Skeletal muscle tissue (tissue), 3 donors: ENCODE measurements at regions not wholly inside any gene's neighbourhood (a gene's known extent, or its start where the extent isn't known, plus 50 kb on each side); places are given as distances from the start of the nearest gene placed in this dataset.

ENCODE experiments used
- H3K27ac ChIP-seq: one replicate; pipeline ENCODE4 v1.7.0; 2013; ENCODE audit warnings: mild to moderate bottlenecking, low read depth, low read length, inconsistent platforms
- H3K27me3 ChIP-seq, 3 donors: one replicate each; pipeline ENCODE4 v1.7.0; 2013; ENCODE audit warnings: low read length in 3 of 3; ENCODE audit not compliant: control insufficient read depth in 3 of 3, insufficient read depth in 3 of 3
- H3K36me3 ChIP-seq, 3 donors: one replicate each; pipeline ENCODE4 v1.7.0; 2013; ENCODE audit warnings: low read length in 3 of 3; ENCODE audit not compliant: control insufficient read depth in 3 of 3, insufficient read depth in 3 of 3
- H3K4me1 ChIP-seq, 3 donors: one replicate each; pipeline ENCODE4 v1.7.0; 2013; ENCODE audit warnings: low read length in 3 of 3, mild to moderate bottlenecking in 3 of 3; ENCODE audit not compliant: control insufficient read depth in 3 of 3, insufficient read depth in 3 of 3
- H3K4me3 ChIP-seq, 3 donors: one replicate each; pipeline ENCODE4 v1.7.0; 2013; ENCODE audit warnings: low read length in 3 of 3
- H3K9ac ChIP-seq, 3 donors: one replicate each; pipeline ENCODE4 v1.7.0; 2013; ENCODE audit warnings: low read length in 3 of 3, mild to moderate bottlenecking in 3 of 3, moderate library complexity in 2 of 3, low read depth in 1 of 3
- H3K9me3 ChIP-seq, 3 donors: one replicate each; pipeline ENCODE4 v1.7.0; 2013; ENCODE audit warnings: low read length in 3 of 3; ENCODE audit not compliant: control insufficient read depth in 3 of 3
- donor health status: Osteomylitis.

DNA sequence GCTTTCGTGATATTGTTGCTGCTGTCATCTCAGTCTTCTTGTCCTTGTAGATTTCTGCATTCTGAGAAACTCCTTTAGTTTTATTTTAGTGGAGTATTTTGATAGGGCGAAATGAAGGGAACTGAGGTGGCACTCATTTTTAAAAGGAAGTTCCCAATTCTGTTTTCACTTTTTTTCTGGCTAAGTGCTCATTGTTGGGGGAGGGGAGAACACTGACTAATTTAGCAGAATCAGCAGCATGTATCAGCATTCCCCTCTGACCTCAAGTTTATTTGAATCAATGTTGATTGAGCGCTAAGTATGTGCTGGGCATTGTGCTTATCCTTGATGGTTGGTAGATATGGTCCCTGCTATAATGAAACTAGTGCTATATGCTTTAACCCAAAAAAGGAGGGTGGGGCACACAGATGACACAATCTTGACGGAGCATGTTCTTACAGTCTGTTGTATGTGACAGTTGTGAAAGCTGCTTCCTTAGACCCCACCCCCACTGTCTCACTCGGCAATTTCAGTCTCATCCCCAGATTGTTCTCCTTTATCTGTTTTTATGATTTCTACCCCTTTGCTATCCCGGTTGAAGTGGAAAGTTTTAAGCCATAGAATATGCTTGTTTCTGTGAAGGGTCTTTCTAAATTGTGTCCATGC lies 262.4 kb downstream of the SOX4 start:
- Histone ChIP-seq H3K9ac (no peak overlapping the region), H3K9me3 (no peaks in the 10 kb centered on the region), H3K36me3 (no peaks in the 10 kb centered on the region), H3K27me3 (no peaks in the 10 kb centered on the region), H3K27ac (no peak overlapping the region), H3K4me3 (no peak overlapping the region), H3K4me1 (no peaks in the 10 kb centered on the region)

DNA sequence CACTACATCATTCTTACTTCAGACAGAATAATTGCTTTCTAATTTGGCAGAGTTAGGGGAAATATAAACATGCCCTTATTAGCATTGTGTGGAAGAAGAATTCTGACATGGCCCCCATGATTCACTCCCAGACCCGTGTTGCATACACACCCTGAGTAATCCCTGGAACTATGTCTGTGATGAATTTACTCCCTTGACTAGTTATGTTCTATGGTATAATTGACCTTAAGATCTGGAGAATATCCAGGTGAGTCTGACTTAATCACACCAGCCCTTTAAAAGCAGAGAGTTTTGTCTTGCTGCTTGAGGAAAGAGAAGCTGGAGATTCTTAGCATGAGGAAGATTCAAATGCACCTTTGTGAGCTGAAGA lies 262.9 kb downstream of the SOX4 start:
- H3K27ac ChIP-seq = no peak overlapping the region
- H3K36me3 ChIP-seq = no peaks in the 10 kb centered on the region
- H3K4me1 ChIP-seq = no peaks in the 10 kb centered on the region
- no peaks in the 10 kb centered on the region for H3K9me3 ChIP-seq
- H3K4me3 ChIP-seq = no peak overlapping the region
- no peaks in the 10 kb centered on the region for H3K27me3 ChIP-seq
- H3K9ac ChIP-seq = no peak overlapping the region

DNA sequence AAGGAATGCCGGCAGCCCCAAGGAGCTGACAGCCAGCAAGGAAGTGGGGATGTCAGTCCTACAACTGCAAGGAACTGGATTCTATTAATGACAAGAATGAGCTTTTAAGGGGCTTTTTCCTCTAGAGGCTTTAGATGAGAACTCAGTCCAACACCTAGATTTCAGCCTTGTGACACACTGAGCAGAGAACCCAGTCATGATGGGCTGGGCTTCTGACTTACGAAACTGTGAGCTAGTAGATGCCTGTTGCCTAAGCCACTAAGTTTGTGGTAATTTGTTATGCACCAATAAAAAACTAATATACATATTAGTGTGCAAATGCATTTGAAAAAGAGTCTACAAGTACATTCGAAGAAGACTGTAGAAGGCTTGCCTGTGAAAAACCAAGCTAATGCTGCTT lies 263.3 kb downstream of the SOX4 start:
- Histone ChIP-seq H3K4me1 (no peaks in the 10 kb centered on the region), H3K27me3 (no peaks in the 10 kb centered on the region), H3K27ac (no peak overlapping the region), H3K9ac (no peak overlapping the region), H3K9me3 (no peaks in the 10 kb centered on the region), H3K4me3 (no peak overlapping the region), H3K36me3 (no peaks in the 10 kb centered on the region)

GRCh38 chr6:21858076-21858475 lies 264.5 kb downstream of the SOX4 start:
- Histone ChIP-seq H3K27me3 (no peaks in the 10 kb centered on the region), H3K9me3 (no peaks in the 10 kb centered on the region), H3K27ac (no peak overlapping the region), H3K4me1 (no peaks in the 10 kb centered on the region), H3K4me3 (no peak overlapping the region), H3K36me3 (no peaks in the 10 kb centered on the region), H3K9ac (no peak overlapping the region)

- no peak overlapping the region for H3K27ac ChIP-seq
- no peak overlapping the region for H3K9ac ChIP-seq
- H3K27me3 ChIP-seq = no peaks in the 10 kb centered on the region
- no peaks in the 10 kb centered on the region for H3K9me3 ChIP-seq
- no peaks in the 10 kb centered on the region for H3K4me1 ChIP-seq
- no peaks in the 10 kb centered on the region for H3K36me3 ChIP-seq
- no peak overlapping the region for H3K4me3 ChIP-seq
Measured at GRCh38 chr6:21859193-21859735, 265.7 kb downstream of the SOX4 start.

DNA sequence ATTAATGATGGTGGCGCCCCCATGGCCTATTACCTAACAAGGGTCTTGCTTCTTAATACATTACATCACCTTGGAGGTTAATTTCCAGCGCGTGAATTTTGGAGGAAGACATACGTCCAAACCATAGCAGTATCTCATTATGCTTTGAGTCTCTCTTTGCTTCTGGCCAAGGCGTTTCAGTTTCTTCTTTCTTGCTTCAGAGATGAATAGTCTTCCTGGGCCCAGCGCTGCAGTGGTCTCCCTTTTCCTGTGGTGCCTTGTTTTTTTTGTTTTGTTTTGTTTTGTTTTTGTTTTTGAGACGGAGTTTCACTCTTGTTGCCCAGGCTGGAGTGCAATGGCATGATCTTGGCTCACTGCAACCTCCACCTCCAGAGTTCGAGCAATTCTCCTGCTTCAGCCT lies 268.4 kb downstream of the SOX4 start:
- Histone ChIP-seq H3K9ac (no peak overlapping the region), H3K27ac (no peak overlapping the region), H3K9me3 (no peaks in the 10 kb centered on the region), H3K4me3 (no peak overlapping the region), H3K27me3 (no peaks in the 10 kb centered on the region), H3K36me3 (no peaks in the 10 kb centered on the region), H3K4me1 (no peaks in the 10 kb centered on the region)

GRCh38 chr6:21864206-21864605 lies 270.7 kb downstream of the SOX4 start:
- Histone ChIP-seq H3K9ac (no peak overlapping the region), H3K36me3 (no peaks in the 10 kb centered on the region), H3K27ac (no peak overlapping the region), H3K4me3 (no peak overlapping the region), H3K9me3 (no peaks in the 10 kb centered on the region), H3K4me1 (no peaks in the 10 kb centered on the region), H3K27me3 (no peaks in the 10 kb centered on the region)

- Histone ChIP-seq H3K36me3 (no peaks in the 10 kb centered on the region), H3K27me3 (no peaks in the 10 kb centered on the region), H3K27ac (no peak overlapping the region), H3K4me3 (no peak overlapping the region), H3K9ac (no peak overlapping the region), H3K4me1 (peaks cover 0 to 2% (median 0%) of the 10 kb centered on the region in 3 donors), H3K9me3 (no peaks in the 10 kb centered on the region)
Measured at GRCh38 chr6:21868226-21868625, 274.7 kb downstream of the SOX4 start.

DNA sequence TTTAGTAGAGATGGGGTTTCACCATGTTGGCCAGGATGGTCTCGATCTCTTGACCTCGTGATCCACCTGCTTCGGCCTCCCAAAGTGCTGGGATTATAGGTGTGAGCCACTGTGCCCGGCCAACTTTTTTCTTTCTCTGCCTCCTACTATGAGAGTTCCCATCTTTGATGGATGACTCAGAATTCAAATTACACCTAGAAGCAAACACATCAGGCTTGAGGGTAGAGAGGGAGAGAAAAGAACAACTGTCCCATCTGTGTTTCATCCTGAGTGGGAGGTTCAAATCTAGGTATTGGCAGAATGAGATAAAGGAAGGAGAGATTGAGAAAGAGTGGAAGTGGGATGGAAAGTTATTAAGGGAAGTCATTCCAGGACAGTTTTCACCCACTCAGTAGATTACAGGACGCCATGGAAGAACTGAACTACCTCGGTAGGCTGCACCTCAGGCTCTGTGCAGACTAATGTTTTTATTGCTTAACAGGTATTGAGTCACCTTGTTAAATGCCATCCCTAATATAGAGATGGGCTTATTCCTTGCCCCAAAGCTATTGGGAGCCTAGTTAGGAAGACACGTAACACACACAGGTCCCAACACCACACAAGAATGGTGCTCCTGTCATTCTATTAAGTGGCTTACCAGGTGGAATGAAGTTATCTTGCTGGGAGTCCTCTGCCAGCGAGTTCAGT lies 275.7 kb downstream of the SOX4 start:
- Histone ChIP-seq H3K27ac (no peak overlapping the region), H3K4me3 (no peak overlapping the region), H3K9me3 (no peaks in the 10 kb centered on the region), H3K36me3 (no peaks in the 10 kb centered on the region), H3K4me1 (peaks cover 0 to 4% (median 0%) of the 10 kb centered on the region in 3 donors), H3K27me3 (no peaks in the 10 kb centered on the region), H3K9ac (no peak overlapping the region)

DNA sequence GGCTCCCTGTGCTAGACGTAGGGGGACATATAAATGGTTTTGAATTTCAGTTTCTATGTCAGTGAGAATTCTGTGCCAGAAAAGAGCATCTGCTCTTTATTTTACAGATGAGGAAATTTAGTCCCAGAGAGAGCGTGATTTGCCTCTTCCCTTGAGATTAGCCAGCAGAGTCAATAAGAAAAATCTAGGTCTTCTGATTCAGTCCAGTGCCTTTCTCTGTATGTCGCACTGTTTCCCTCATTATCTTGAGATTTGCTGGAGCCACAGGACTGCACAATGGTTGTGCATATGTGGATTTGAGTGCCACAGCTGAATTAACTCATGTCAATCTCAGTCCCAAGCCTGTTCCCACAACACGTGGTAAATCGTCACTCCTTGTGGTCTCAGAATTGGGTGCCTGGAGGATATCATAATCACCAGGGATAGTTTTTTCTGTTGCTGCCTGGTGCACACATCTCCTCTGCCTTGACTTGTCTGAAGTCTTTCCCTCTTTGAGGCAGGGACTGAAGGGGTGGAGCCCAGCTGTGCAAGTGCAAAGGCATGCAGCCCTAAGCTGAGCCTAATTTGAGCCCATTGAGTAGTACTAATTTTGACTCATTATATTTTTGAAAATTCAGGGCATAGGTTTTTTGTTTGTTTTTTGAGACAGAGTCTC lies 276.7 kb downstream of the SOX4 start:
- Histone ChIP-seq H3K36me3 (no peaks in the 10 kb centered on the region), H3K4me1 (peaks cover 0 to 4% (median 0%) of the 10 kb centered on the region in 3 donors), H3K27ac (no peak overlapping the region), H3K27me3 (no peaks in the 10 kb centered on the region), H3K9me3 (no peaks in the 10 kb centered on the region), H3K4me3 (no peak overlapping the region), H3K9ac (no peak overlapping the region)
